T-helper 1 cell treated with Interleukin-12 subunit alpha and Interleukin-12 subunit beta and Interleukin-4 antibody, amounts not matched to agents 30 ng/mL and 1 ng/mL, for 36 hours (primary cell): ENCODE measurements at regions not wholly inside any gene's neighbourhood (a gene's known extent, or its start where the extent isn't known, plus 50 kb on each side); places are given as distances from the start of the nearest gene placed in this dataset.

ENCODE experiments used
- intact Hi-C: fragments of 100-400 bp; cut with micrococcal nuclease; formaldehyde crosslinking; loops from one replicate; pipeline ENCODE4 v1.15.1; 2024

DNA sequence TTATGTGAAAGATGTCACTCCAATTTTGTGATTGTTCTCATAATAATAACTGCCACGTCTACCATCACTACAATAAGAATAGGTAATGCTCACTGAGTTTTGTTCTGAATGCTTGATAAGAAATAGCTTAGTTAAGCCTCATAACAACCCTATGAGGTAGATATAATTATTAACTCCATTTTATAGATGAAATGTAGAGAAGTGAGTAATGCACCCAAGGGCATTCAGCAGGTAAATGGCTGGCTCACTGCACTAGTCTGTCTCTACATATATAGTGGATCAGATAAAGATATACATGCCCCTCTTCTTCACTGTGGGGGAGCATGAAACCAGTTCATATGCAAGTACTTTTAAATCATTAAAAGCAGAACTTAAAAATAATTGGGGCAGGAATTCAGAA, 65.8 kb upstream of the SLC4A4 start:
- intact Hi-C loops, result loop anchor here (5.0 kb wide), 1 partner anchor 439 kb away; no protein-coding TSS in a partner anchor

DNA sequence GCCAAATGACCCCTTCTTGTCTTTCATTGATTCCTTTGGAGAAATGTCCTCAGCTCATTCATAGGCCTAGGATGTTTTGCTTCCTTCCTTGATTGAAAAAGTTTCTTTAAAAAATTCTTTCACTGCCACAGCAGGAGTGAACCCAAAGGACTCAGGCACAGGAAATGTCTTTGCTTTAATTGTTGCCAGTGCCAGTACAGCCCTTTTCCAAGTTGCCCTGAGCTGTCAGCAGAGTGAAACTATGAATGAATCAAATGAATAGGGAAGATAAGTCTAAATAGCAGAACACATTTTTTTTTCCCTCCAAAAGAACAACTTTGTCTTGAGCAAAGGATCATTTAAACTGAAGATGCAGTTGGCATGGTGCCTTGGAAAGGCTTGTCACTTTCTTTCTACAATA, 63.8 kb upstream of the SLC4A4 start:
- intact Hi-C loops, result no loop called here

DNA sequence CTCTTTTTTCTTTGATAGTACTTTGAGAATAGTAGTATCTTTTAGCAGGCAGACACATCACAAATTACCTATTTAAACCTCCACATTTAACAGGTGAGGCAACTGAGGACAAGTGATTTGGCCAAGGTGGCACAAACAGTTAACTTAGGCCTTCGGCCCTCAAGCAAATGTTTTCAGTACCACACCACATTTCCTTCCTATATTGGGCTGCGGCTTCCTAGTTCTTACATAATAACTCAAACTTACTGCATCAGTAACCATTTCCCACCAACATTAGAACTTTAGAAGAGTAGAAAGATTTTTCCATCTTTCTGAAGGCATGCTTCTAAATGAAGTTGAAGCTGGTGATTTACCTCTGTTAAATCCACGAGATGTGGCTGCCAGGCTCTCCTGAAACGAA, 63.2 kb upstream of the SLC4A4 start:
- intact Hi-C loops, result no loop called here

DNA sequence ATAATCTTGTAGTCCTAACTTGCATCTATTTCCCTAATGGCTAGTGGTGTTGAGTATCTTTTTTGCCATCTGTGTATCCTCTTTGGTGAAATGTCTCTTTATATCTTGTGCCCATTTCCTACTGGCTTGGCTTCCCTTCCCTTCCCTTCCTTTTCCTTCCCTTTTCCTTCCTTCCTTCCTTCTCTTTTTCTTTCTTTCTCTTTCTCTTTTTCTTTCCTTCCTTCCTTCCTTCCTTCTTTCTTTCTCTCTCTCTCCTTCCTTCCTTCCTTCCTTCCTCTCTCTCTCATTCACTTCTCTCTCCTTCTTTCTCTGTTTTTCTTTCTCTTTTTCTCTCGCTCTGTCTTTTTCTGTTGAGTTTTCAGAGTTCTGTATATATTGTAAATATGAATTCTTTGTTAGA, 61.5 kb upstream of the SLC4A4 start:
- intact Hi-C loops, result no loop called here

DNA sequence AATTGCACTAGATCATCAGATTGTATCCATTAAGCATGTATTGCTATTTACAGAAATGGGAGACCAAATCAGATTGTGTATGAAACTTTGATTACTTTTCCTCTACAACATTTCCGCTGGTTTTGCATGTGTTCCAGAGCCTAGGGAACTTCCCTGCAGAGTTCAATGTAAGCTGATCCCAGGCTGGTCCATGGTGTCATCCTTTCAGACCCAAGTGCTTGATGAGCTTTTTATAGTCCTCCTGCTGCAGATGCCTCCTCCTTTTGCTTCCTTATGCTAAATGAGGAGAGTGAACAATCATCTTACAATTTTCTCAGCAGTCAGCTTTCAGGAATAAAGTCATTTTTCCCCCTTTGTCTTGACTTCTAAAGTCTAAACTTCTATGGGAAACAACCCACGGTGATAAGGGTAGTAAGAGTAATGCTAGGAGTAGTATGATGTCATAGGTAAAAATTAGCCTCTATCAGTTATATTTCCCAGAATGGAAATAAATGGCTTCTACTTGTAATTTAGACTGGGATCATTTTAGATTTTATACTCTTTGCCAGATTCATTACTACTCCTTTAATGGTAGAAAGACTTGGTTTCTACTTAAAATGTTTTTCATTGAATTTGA, 55.1 kb upstream of the SLC4A4 start:
- intact Hi-C loops, result no loop called here

DNA sequence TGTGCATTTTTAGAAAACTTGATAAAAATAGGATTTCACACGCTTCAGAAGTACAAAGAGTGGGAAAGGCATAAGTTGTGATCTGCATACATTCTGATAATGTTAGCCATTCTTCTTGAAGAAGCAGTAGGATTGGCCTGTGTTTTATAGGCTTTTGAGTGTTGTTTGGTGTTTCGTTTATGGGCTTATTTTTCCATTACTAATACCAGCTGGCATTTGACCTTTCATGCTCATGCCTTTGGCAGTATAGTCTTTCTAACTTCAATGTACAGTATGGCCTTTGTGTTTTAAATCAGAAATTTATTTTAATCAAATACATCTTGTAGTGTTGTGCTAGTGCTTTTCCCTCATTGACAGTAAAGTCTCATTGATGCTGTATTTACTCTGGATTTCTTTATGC, 51.5 kb upstream of the SLC4A4 start:
- intact Hi-C loops, result no loop called here

DNA sequence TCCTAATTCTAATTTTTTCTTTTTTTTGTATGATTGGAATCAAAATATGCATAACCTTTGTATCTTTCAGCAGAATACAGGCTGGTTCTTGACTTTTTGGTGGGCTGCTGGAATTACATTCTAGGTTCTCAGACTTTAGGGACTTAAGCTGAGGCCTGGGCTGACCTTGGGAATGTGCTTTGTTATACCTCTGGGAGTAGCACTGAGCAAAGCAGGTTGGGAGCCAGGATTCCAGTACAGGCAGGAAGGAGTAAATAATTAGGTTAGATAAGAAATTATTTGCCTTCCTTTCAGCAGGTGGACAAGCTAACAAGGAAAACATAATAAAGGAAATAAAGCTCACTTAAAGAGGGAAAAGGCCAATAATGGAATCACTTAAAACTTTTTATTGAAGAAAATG, 49.9 kb upstream of the SLC4A4 start:
- intact Hi-C loops, result no loop called here
